GM21723 (cell line): ENCODE measurements at regions not wholly inside any gene's neighbourhood (a gene's known extent, or its start where the extent isn't known, plus 50 kb on each side); places are given as distances from the start of the nearest gene placed in this dataset.

Experiments used
- ATAC-seq: cut with Tn5 transposase; IDR thresholded peaks from one replicate; pipeline ENCODE4 v1.9.1; 2021; ENCODE audit warnings: mild to moderate bottlenecking, moderate library complexity; ENCODE audit not compliant: unreplicated experiment

DNA sequence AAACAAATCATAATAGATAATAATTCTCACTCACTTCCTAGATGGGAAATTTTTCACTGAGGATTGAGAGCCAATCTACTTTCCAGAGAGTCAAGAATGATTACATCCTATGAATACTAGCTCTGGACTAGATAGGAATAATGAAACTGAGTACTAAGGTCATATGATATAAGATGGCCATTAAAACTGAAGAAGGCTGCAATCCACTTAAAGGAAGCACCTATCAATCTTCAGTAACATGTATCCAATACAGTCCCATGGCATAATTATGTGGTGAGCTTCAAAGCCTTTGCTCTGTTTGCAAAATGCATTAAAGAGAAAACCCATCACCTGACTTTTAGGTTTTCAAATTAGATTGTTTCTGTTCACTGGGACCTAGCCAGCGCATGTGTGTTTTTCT, 398.0 kb upstream of the MEIS1 start:
- ATAC-seq = no peak

DNA sequence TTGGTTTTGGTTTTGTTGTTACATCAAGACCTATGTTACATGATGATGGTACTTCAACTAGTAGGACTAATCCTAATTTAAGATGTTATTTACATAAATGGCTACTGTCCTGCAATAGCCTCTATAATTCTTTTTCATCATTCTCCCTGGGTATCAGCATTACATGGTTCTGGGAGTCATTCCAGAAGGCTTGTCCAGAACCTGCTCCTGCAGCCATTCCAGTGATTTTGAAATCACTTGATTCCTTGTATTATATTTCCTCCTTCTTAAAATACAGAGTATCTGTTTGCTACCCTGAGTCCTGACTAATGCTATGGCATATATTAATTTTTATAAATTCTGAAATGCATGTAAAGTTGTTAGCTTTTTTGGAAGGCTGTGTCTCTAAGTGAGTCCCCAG, 400.5 kb upstream of the MEIS1 start:
- no peak for ATAC-seq

DNA sequence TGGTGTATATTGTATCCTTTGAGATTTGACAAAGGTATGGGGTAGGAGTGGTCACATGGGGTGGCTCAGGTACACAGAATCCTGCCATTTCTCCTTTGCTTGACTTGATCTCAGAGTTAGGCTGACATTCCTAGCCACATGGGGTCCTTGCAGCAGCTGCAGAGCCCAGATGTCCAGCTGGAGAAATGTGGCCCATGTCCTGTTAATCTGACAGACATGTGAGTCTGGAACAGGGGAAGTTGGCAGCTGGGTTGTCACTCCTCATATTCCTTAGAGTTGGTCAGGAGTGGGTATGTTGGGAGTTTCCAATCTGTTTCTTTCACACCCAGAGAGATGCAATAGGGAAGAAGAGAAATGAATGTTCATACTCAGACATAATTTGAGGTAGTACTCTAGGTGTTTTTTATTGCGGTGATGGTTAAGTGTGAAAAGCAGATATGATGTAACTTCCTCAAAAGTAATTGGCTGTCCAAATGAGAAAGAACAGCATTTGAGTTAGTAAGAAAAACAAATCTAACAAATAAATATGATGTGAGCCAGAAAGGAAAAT, 402.6 kb upstream of the MEIS1 start:
- ATAC-seq = no peak

DNA sequence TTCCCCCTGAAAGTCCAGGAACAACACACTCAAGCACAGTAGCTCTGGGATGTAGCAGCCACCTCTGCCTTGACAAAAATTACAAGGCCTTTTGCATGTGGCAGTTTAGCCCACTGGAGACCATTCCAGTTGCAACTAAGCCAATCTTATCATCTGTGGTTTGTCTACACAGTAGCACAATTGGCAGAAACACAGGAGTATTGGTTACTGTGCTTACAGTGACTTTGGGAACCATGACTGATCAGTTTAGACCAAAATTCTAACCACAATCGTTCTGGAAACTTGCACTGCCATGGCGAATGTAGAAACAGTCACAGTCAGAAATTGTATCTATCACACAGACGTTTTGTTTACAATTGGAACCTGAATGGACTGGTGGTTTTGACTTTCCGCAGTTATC, 403.7 kb upstream of the MEIS1 start:
- ATAC-seq = no peak

DNA sequence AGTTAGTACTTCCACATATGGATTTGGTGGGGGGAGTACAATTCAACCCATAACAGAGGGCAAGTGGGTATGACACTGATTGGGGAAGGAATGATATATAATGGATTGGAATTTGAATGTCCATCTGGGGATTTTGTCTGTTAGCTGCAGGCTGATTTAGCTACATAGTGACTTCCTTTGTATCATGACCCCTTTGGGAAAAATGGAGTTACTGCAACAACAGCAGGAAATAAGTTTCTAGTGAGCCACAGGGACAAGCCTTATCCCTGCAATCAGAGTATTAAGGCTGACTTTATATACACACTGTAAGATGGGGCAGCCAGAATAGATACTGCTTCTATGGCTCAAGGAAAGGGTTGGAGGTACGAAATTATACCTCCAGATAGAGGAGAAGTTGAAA, 404.4 kb upstream of the MEIS1 start:
- ATAC-seq = no peak

DNA sequence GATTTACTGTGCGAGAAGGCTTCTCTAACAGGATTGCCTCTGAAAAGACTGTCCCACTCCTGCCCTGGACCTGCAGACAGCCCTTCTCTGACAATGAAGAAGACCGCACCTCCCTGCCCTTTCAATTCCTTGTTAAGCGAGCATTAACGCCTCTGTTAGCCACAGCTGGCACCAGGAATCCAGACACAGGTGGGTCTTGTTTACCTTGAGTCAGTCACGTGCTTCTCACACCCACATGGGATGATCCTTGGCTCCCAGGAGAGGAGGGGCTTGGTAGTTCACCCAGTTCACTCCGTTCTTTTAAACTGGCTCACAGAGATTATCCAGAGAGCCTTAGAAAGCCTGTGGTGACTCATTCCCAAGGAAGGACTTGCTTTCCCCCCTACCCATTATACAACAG, 410.5 kb upstream of the MEIS1 start:
- ATAC-seq = no peak

DNA sequence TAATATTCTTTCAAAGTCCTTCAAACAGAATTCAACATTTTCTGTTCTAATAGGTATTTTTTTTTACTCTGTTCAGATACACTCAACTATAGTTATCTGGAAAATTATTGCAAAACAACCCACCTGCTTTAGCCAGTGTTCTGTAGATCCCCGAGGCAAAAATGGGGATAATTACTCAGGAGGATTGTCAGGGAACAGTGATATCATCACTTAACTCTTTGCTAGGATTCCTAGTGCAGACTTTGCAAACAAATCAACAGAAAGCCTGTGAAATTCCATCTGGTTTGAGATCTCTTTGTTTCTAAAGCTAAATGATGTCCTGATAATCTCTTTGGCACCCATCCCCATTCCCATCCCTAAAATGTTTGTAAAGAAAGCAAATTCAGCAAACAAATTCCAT, 413.6 kb upstream of the MEIS1 start:
- no peak for ATAC-seq

DNA sequence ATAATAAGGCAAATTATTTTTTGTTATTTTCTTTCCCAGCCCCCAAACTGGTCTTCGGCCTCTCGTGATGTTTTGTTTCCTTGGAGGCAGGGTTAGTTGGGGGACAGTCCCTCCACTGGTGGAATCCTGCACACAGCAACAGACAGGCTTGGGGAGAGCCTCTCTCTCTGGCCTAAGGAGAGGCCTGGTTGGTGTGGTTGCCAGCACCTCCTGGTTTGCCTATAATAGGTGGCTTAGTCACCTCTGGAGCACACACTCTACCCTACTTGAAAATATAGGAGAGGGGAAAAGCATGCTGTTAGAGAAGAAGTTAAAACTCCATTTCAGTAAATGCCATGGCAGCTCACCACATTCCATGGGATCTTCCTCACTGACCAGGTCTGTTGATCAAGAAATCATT, 417.2 kb upstream of the MEIS1 start:
- ATAC-seq = no peak

DNA sequence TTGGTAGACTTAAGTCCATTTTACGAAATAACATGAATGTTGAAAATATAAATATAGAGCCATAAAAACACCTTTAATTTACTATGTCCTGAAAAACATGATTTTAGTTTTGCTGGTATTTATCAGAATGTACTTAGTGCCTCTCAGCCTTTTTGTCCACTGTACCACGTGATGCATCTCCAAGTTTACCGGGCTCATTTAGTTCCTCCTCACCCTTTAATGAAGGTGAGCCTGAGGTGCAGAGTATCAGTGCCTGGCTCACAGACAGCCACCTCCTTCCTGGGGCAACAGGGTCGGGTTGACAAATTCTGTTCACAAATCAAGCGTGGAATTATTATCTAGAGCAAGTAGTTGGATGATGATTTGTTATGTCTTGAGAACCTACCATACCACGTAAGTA, 420.5 kb upstream of the MEIS1 start:
- no peak for ATAC-seq

DNA sequence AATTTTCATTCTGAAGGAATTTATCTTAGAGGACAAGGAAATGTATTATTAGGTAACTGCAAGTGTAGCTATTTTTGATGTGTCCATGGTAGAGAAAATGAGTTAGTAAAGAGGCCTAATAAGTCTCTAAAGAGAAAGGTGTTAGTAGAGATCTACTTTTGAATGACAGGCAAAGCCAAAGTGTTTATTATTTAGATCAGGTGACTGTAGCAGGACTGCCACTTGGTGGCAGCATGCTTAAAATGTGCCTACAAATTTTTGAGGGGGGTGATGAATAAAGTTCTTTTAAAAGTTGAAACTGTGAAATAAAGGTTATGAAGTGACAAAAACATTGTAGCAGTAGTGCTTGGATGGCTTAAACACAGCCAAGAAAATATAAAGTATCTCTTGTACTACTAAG, 421.5 kb upstream of the MEIS1 start:
- ATAC-seq = no peak

DNA sequence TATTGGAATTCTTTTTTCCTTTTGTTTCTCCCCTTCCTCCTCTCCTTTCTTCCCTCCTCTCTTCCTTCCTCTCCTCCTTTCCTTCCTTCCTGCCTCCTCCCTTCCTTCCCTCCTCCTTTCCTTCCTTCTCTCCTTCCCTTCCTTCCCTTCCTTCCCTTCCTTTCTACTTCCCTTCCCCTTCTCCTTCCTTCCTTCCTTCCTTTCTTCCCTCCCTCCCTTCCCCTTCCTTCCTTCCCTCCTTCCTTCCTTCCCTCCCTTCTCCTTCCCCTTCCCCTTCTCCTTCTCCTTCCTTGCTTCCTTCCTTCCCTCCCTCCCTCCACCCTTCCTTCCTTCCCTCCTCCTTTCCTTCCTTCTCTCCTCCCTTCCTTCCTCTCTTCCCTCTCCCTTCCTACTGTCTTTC, 431.0 kb upstream of the MEIS1 start:
- no peak for ATAC-seq

DNA sequence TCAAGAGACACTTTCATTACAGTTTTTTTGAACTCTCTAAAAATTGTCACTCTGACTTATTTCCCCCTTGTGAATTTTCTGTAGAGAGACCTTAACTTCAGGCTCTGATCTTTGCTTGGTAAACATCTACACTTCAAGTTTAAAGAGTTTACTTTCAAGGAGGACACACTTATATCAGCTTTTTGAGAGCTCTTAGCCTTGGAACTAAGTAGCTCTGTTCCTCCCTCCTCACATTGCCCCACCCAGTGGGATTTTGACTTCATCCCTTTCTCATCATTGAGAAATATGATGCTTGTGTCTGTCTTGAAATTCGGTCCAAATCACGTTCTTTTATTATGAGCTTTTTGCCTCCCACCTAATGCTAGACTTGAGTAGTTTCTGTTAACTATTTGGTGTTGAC, 433.4 kb upstream of the MEIS1 start:
- no peak for ATAC-seq

DNA sequence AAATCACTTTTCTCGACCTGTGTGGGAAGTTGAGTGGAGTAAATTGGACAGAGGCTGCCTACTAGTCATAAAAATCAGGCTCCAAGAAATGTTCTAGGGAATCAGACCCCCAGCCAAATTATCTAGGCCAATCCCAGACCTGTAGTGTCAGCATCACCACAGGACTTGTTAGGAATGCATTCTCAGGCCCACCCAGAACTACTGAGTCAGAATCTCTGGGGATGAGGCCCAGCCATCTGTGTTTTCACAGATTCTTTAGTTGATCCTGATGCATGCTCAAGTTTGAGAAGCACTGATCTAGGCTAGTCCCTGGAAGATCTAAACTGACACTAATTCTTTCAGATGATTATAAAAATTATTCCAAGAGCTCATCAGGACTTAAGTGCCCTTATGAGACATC, 434.0 kb upstream of the MEIS1 start:
- ATAC-seq = no peak

DNA sequence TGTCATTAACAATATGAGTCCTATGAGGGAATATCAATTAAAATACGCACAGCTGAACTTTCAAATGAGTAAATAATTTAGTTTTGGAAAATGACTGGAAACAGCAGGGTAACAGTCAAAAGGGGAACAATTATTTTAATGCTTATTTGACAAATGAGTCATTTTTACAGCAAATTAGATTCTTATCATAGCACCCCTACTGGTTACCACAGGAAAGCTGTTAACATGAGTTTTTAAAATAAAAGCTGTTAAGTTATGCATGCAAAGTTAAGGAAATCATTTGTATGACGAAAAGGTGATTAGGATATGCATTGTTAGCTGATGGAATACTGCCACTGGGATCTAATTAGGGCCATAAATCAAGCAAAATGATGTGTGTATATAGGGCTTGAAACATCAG, 435.1 kb upstream of the MEIS1 start:
- ATAC-seq = no peak

DNA sequence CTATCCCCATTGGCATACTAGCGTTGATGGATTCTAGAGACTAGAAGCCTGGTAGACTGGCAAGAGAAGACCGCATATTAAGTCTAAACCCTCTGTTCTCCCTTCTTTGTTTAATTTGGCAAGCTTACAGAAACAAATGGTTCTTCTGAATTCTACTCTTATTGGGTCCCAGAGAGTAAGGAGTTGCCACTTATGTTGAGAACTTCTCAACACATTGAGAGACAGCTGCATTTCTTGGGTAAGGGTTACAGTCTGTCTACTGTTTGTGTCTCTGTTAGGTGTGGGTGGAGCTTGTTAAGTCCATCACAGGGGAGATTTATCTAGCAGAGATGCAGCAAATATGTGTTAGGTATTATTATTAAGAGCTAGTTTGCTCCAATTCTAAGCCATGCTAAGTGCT, 435.8 kb upstream of the MEIS1 start:
- ATAC-seq = no peak

DNA sequence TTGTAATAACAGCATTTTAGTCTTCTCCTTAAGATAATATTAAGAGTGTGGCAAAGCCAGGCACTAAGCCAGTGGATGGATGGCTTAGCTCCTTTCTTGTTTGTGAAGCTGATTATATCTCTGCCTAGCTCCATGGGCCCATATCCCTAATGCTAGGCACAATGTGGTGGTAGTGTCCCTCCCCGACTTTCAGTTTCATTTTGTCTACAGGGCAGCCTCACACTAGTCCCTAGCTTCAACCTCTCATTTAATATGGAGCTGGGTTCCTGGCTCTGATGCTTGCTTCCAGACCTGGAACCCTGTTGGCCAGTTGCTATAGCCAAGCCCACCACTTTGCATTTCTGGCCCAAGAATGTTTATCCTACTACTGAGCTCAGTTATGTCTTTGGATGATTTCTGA, 437.0 kb upstream of the MEIS1 start:
- ATAC-seq = no peak

DNA sequence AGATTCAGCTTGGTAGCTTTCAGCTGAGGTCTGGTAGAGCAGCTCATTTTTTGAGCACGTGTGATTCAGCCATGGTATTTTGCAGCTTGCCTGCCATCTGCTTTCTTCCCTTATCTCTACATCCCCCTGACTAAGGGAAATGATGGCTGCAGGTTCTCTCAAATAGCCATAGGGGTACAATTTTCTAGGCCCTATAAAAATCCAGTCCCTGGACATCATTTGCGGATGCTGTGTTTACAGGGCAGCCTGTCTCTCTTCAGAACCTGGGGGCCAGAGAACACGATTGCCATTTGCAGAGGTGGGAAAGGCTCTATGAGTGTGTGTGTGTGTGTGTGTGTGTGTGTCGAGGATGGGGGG, 442.7 kb upstream of the MEIS1 start:
- no peak for ATAC-seq

DNA sequence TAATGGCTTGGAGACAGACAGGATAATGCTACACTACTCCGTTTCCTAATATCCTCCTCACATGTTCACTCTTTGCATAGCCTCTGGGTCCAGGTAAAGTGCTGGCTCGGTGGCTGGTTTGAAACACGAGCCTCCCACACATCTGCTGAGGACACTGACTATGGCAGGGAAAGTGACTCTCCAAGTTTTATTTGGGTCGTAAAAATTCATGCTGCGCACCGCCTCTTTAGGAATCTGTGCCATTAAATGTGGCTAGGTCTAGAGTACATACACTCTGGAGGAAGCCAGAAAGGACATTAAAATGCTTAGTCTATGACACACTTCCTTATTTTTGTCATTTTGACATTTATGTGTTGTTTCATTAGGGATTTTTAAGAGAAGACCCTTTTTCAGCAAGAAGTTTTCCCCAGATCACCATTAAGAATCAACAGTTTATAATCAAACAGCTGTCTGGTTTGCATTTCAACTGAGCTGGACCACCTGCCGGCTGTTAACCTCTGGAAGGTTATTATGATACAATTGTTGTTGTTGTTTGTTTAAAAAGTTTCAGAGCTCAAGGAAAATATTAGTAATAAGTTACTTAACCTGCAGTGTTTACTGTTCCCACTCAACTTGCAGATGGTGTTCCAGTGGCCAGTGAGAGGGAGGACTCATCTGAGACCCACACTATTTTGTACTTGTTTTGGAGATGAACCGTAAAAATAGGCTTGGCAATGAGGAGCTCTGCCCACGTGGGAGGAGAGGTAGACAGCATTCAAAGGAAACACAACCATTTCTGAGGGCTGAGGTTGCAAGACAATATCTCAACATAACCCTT, 443.3 kb upstream of the MEIS1 start:
- ATAC-seq = no peak

DNA sequence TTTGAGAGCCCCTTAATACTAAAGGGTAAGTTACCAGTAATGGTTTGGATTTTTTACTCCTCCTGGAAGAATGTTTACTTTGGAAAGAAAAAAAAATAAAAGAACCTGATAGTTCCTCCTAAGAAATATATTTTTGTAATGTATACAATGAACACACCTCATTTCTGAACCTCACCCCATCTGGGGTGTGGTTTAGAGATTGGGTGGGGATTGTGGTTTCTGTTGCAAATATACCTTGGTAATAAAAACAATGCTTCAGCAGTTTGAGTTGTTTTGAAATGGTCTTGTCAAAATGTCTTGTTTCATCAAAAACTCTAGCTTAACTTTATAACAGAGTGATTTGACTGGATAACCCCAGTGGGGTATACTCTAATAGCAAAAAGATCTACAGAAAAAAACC, 448.9 kb upstream of the MEIS1 start:
- no peak for ATAC-seq

DNA sequence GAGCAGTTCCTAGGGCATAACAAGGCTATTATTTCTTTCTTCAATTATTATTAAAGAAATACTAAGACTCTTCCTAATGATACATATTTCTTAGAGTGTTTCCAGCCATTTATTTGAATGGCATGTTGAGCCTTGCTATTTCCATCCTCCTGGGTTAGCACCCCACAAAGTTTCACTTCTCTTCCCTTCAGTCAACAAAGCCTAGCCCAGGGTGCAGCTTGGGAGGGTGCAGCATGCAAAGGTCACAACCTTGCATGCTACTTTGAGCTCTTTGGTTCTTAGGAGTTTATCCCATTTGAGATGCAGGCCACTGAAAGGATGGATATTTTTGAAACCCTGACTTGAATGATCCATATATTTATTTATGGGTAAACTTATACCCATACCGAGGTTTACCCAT, 454.4 kb upstream of the MEIS1 start:
- no peak for ATAC-seq

DNA sequence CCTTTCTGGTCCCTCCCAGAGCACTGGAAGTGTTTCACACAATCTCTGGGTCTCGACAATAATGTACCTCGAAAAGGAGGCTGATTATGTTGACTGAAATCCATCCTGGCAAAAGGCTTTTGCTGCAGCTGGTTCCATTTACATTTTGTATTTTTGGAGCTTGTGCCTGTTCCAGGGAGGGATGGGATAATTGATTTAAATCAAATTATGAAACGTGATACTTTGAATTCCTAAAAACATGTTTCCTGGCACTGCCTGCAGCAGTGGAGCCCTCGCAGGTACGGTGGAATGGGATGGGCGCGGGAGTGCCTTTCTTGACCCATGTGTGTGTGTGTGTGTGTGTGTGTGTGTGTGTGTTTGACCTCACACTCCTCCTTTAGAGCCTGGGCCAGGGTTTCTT, 455.5 kb upstream of the MEIS1 start:
- ATAC-seq = no peak

DNA sequence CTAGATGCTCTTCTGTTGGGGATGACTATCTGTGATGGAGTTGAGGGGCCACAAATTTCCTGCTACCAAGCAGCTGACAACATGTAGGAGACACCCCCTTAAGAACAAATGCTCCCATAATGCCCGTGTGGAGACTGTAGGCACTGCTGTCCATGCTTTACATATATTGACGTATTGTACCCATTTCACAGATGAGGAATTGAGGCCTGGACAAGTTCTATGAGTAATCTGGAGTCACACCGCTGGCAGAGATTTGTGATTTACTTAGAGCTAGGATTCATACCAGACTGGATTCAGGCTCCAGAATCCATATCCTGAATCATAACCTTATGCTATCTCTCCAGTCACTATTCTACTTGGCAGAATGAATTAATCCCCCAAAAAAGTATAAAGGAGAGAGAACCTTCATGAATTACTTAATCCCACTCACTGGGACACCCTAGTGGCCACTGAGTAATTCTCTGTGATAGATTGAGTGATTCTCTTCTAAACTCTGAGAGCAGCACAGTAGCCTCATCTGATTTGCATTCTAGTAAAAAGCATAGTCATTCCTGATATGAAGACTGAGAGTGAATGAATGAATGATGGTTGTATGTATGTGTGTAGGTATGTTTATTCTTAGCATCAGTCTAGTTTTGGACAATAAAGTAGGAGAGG, 460.7 kb upstream of the MEIS1 start:
- ATAC-seq = no peak

DNA sequence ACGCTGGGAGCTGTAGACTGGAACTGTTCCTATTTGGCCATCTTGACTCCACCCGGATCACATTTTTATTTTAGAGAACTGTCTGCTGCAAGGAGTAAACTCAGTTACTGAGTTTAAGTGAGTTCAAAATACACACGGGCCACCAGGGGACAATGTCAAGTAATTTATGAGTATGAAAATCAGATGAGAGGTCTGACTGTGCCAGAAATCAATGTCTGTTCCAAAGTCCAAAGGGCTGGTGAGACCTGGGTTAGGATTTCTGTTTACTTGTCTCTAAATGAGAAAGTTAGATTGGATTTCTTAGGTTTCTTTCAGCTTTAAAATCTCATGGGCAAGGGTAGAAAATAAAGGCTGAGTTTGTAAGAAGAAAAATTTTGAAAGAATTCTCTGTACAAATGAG, 465.8 kb upstream of the MEIS1 start:
- ATAC-seq = no peak
